HG02870 (cell line): ENCODE measurements at regions not wholly inside any gene's neighbourhood (a gene's known extent, or its start where the extent isn't known, plus 50 kb on each side); places are given as distances from the start of the nearest gene placed in this dataset.
"Not testable (repeated sequence)": the region's sequence is repeated elsewhere in the genome, so short reads cannot be mapped to it uniquely, and the experiment has no call there.

ENCODE experiments used
- ATAC-seq: cut with Tn5 transposase; IDR thresholded peaks from one replicate; pipeline ENCODE4 v1.9.1; 2021; ENCODE audit warnings: mild to moderate bottlenecking, moderate library complexity; ENCODE audit not compliant: unreplicated experiment

GRCh38 chr2:220704810-220705209, 867.3 kb downstream of the EPHA4 start:
- ATAC-seq, result no peak

DNA sequence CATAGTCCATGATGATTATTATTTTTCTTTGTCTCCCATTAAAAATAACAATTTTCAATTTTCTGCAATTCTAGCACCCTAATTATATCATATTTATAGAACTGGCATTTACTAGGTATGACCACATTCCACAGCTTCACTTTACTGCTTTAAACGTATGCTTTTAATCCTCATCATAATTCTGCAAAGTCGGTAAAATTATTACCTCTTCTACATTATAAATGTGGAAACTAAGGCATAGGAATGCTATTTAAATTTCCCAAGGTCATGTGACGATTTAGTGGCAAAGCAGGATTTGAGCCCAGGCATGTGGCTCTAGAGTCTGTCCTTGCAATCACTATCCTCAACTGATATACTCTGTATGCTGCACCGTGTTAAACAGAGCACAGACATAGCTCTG, 866.4 kb downstream of the EPHA4 start:
- no peak for ATAC-seq

GRCh38 chr2:220707261-220707660, 864.8 kb downstream of the EPHA4 start:
- no peak for ATAC-seq

DNA sequence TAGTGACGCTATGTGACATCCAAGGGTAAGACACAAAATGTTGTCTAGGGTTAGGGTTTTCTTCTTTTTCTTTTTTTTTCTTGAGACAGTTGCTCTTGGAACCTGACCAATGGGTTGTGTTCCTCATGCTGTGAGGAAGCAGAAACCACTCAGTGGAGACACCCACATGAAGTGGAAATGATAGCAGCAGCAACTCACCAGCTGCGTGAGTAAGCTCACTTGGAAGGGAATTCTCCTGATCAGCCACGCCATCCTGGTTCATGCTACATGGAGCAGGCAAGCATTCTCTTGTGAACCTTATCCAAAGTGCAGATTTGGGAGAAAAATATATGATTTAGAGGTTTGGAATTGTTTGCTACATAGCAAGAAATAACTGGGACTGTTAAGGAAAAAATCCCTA, 863.7 kb downstream of the EPHA4 start:
- ATAC-seq, result no peak

GRCh38 chr2:220717283-220717682, 854.8 kb downstream of the EPHA4 start:
- ATAC-seq, result no peak

GRCh38 chr2:220736778-220737177, 835.3 kb downstream of the EPHA4 start:
- ATAC-seq, result no peak

GRCh38 chr2:220743203-220743602, 828.9 kb downstream of the EPHA4 start:
- no peak for ATAC-seq

DNA sequence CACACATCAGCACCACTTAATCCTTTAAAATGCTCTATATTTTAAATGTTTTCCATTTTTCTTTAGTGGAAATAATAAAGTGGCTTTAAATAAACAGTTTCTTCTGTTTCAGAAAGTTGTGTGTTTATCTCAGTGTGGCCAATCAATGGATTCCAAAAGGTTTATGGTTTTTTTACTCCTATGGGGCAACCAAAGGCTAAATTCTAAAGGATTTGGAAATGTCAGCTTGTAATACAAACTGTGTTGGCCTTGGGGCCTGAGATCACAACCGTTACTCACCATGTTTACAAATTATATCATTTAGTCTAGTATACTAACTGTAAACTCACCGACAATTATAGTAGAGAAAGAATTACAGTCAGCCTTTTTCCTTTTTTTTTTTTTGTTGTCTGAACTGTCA, 827.2 kb downstream of the EPHA4 start:
- no peak for ATAC-seq

DNA sequence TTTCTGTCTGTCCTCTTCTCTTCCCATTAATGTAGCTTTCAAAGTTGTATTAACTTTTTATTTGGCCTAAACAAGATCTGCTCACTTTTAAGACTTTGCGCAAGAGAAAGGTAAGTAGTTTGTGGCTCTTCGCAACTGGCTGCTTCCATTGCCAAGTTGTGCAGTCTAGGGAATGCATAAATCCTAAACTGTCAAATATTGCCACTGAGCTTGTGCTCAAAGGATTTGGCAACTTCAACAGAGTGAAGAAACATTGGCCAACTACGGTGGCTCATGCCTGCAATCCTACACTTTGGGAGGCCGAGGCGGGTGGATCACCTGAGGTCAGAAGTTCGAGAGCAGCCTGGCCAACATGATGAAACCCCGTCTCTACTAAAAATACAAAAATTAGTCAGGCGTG, 826.4 kb downstream of the EPHA4 start:
- ATAC-seq, result no peak

DNA sequence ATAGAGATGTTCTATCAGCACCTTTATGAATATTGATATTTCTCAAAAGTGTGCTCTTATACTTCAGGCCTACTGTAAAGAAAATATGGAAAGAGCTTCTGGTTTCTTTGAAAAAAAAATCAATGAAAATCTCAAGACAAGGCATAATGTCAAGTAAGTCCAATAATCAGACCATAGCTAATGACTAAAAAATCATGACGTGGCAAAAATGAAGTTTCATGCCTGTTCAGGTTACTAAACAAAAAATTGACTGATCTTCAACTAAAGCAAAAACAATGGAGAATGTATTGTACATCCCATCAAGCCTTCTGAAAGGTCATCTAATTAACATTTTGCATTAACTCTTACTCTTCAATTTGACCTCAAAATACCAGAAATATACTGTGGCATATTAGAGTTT, 824.4 kb downstream of the EPHA4 start:
- ATAC-seq, result no peak

DNA sequence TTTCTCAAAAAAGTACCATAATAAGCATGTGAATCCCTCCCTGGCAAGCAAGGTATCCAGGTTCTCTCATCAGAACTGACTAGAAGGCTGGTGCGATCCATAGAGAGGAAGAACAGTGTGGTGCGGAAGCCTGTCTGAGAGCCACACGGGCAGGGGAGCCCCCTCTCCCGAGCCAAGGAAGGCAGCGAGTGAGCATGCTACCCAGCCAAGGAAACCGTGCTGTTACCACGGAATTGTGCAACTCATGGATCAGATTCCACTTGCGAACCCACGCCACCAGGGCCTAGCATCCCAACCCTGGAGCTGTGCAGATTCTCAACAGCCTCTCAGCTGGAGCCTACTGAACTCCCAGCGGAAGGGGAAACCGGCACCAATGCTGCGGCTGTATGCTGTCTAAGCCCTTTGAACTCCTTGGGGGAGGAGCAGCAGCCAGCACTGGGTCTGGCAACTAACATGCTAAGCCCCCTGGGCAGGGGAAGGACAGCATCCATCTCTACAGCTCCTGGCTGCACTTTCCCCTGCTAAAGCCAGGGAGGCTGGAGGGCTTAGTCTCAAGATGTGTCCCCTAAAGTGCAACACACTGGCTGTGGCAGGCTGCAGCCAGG, 823.1 kb downstream of the EPHA4 start:
- no peak for ATAC-seq

GRCh38 chr2:220753486-220753885, 818.6 kb downstream of the EPHA4 start:
- ATAC-seq, result no peak

GRCh38 chr2:220756653-220757052, 815.5 kb downstream of the EPHA4 start:
- no peak for ATAC-seq

DNA sequence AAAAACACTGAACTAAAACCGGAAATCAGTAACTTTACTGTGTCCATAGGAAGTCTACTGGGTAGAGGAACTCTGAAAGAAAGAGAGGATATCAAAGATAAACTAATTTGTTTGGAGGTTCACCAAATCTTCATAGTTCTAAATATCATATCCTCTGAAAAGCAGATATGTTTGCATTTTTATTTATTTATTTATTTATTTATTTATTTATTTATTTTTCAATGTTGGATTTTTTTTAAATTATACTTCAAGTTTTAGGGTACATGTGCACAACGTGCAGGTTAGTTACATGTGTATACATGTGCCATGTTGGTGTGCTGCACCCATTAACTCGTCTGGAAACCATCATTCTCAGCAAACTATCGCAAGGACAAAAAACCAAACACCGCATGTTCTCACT, 813.7 kb downstream of the EPHA4 start:
- not testable (repeated sequence) for ATAC-seq

- no peak for ATAC-seq
These were observed 807.9 kb downstream of the EPHA4 start for GRCh38 chr2:220764171-220764570.

DNA sequence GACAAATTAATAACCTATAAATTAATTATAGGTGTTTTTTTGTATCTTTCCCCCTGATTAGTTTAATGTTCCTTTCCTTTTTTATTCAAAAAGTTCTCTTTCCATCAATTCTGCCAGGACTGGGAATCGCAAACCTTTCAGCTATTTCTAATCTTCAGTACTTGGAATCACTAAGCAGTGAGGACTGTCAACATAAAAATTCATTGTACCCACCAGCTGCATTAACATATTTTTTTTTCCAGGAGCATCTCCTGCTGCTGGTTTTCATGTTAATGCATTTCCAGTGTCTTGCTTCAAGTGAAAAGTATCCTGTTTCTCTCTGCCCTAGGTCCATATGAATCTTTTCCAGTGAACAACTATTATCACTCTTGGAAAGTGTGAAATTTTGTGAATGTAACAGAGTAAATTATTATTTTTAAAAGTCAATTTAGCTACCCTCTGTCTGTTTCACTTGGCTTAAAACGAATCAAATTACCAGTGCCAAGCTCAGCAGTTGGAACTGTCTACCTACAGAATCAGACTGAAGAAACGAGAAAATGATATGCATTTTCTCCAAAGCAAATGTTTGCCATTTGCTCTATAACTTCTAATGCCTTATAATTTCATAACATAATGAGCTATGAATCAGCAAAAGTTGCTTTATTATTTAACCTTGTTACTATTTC, 804.4 kb downstream of the EPHA4 start:
- ATAC-seq, result no peak

- ATAC-seq, result no peak
These were observed 796.1 kb downstream of the EPHA4 start for GRCh38 chr2:220775856-220776488.

DNA sequence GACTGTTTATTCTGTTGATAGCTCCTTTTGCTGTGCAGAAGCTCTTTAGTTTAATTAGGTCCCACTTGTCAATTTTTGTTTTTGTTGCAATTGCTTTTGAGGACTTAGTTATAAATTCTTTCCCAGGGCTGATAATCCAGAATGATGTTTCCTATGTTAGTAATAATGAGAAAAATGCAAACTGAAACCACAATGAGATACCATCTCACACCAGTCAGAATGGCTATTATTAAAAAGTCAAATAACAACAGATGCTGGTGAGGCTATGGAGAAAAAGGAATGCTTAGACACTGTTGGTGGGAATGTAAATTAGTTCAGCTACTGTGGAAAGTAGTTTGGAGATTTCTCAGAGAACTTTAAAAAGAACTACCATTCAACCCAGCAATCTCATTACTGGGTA, 793.0 kb downstream of the EPHA4 start:
- not testable (repeated sequence) for ATAC-seq

GRCh38 chr2:220779511-220779910, 792.6 kb downstream of the EPHA4 start:
- ATAC-seq, result no peak

DNA sequence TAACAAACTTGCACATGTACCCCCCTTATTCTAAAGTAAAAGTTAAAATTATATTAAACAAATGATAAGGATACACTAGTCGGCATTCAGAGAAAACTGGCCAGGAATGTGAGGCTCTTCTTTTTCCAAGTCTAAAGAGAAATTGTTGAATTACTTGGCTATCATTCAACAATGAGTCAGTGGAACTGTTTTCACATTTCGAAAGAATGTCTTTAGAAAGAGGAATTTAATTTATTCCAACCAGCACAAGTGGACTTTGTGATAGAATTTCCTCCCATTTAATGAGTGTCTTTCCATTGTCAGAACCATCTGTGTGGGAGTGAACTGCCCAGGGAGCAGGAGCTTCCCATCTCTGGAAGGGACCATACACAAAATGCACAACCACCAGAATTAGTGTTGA, 792.2 kb downstream of the EPHA4 start:
- ATAC-seq, result no peak

DNA sequence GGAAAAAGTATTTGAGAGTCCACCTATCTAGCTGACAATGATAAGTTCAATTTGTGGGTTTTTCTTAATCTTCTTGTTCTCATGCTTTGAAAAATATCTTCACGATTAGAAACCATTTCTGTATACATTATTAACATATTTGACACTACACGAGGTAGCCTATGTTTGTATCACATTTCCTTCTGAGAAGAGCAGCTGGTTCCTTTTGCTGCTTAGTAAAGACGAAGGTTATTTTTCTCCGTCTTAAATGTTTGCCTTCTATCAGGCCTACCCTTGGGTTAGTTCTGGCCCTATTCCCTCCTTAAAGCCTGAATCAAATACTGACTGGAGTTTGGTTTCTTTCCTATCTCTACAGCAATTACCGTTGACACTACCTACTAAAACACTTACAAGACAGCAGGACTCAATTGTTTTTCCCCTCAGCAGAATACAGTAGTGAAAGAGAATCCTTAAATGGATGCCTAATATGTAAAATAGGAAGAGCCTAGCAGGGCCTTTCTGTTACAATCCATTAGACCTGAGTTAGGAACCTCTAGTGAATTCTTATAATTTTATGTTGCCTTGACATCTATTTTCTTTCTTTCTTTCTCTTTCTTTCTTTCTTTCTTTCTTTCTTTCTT, 790.4 kb downstream of the EPHA4 start:
- ATAC-seq, result no peak

- ATAC-seq, result no peak
These were observed 789.4 kb downstream of the EPHA4 start for GRCh38 chr2:220782609-220783113.
